Erythroblast (primary cell): ENCODE measurements at regions not wholly inside any gene's neighbourhood (a gene's known extent, or its start where the extent isn't known, plus 50 kb on each side); places are given as distances from the start of the nearest gene placed in this dataset.

Experiments
- GATA1 ChIP-seq: IDR thresholded peaks from 2 replicates; pipeline ENCODE4 v1.6.1; 2011; ENCODE audit warnings: low read depth, mild to moderate bottlenecking, control low read depth, low read length, moderate library complexity
- POLR2A ChIP-seq: IDR thresholded peaks from 2 replicates; pipeline ENCODE4 v1.6.1; 2011; ENCODE audit warnings: mild to moderate bottlenecking, low read length

GRCh38 chr4:128355305-128355704 lies 67.7 kb upstream of the PGRMC2 start:
- TF ChIP-seq POLR2A, result no peak
- TF ChIP-seq GATA1, result no peak
